Mesendoderm (in vitro differentiated cells): ENCODE measurements at regions not wholly inside any gene's neighbourhood (a gene's known extent, or its start where the extent isn't known, plus 50 kb on each side); places are given as distances from the start of the nearest gene placed in this dataset.

ENCODE experiments used
- DNase-seq: peaks from one replicate; pipeline ENCODE4 v3.0.0; 2013
- H2AK5ac ChIP-seq: 2 replicates; pipeline ENCODE4 v1.6.1; 2013; ENCODE audit warnings: low read length, inconsistent platforms
- H2BK120ac ChIP-seq: 2 replicates; pipeline ENCODE4 v1.6.1; 2013; ENCODE audit warnings: low read depth, mild to moderate bottlenecking, low read length, moderate library complexity, mixed read lengths
- H2BK15ac ChIP-seq: replicated peaks from 2 replicates; pipeline ENCODE4 v1.6.1; 2013; ENCODE audit warnings: low read depth, mild to moderate bottlenecking, moderate library complexity
- H2BK5ac ChIP-seq: 2 replicates; pipeline ENCODE4 v1.6.1; 2013; ENCODE audit warnings: low read length, inconsistent platforms
- H3K18ac ChIP-seq: 2 replicates; pipeline ENCODE4 v1.6.1; 2013; ENCODE audit warnings: mild to moderate bottlenecking, low read length, mixed read lengths
- H3K23ac ChIP-seq: one replicate; pipeline ENCODE4 v1.6.1; 2013; ENCODE audit warnings: low read length
- H3K27ac ChIP-seq: 2 replicates; pipeline ENCODE4 v1.5.1; 2013; ENCODE audit warnings: low read depth, mild to moderate bottlenecking, inconsistent platforms, low read length, moderate library complexity
- H3K27me3 ChIP-seq: 2 replicates; pipeline ENCODE4 v1.6.1; 2013; ENCODE audit warnings: low read length, control low read depth, mild to moderate bottlenecking, inconsistent platforms; ENCODE audit not compliant: insufficient read depth, poor library complexity
- H3K36me3 ChIP-seq: 2 replicates; pipeline ENCODE4 v1.6.1; 2013; ENCODE audit warnings: low read length, inconsistent platforms; ENCODE audit not compliant: control insufficient read depth, insufficient read depth
- H3K4ac ChIP-seq: one replicate; pipeline ENCODE4 v1.6.1; 2013; ENCODE audit warnings: low read depth, mild to moderate bottlenecking, low read length, moderate library complexity
- H3K4me1 ChIP-seq: 2 replicates; pipeline ENCODE4 v1.6.1; 2013; ENCODE audit warnings: low read depth, low read length, inconsistent platforms; ENCODE audit not compliant: control insufficient read depth
- H3K4me2 ChIP-seq: 2 replicates; pipeline ENCODE4 v1.6.1; 2013; ENCODE audit warnings: low read length
- H3K4me3 ChIP-seq: 2 replicates; pipeline ENCODE4 v1.5.1; 2013; ENCODE audit warnings: mild to moderate bottlenecking, low read length
- H3K56ac ChIP-seq: one replicate; pipeline ENCODE4 v1.6.1; 2013; ENCODE audit warnings: low read length
- H3K79me1 ChIP-seq: 2 replicates; pipeline ENCODE4 v1.6.1; 2013; ENCODE audit warnings: low read length, inconsistent platforms
- H3K79me2 ChIP-seq: 2 replicates; pipeline ENCODE4 v1.6.1; 2013; ENCODE audit warnings: mild to moderate bottlenecking, low read length; ENCODE audit not compliant: control insufficient read depth, insufficient read depth
- H3K9ac ChIP-seq: 2 replicates; pipeline ENCODE4 v1.6.1; 2013; ENCODE audit warnings: low read length, inconsistent platforms
- H4K5ac ChIP-seq: one replicate; pipeline ENCODE4 v1.6.1; 2013; ENCODE audit warnings: low read length
- H4K8ac ChIP-seq: one replicate; pipeline ENCODE4 v1.6.1; 2013; ENCODE audit warnings: low read depth, mild to moderate bottlenecking, control low read depth, low read length, moderate library complexity
- WGBS: extraction: QIAGEN DNeasy Blood & Tissue Kit; methylation state at CpG from one replicate; pipeline ENCODE4 v1.1.7; 2013; ENCODE audit warnings: low lambda C conversion rate, missing lambda C conversion rate; ENCODE audit not compliant: insufficient coverage; ENCODE audit errors: extremely low coverage; 5-methylcytosine and 5-hydroxymethylcytosine counted together

DNA sequence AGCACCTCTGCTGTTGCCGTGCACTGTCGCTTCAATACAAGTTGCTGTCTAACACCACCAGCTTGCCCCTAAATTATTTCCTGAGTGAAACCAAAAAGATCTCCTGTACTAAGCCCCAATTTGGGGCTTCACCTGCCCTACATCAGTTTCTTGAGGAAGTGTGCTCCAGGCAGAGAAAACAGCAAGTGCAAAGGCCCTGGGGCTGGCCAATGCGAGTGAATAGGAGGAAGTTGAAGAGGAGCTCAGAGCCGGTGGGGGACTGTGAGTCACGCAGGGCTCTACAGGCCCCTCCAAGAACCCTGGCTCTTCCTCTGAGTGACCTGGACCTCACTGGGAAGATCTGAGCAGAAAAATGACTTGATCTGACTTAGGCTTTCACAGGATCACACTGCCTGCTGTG is 117.2 kb downstream of the IPO8 start:
- H3K18ac ChIP-seq: no peak overlapping the region
- no peak overlapping the region for H3K23ac ChIP-seq
- no peak overlapping the region for H4K8ac ChIP-seq
- H3K27ac ChIP-seq: no peak overlapping the region
- H2BK120ac ChIP-seq: no peak overlapping the region
- no peak overlapping the region for H3K4me3 ChIP-seq
- no peaks in the 10 kb centered on the region for H3K27me3 ChIP-seq
- no CpG with 5 or more reads among the region's 5 CpGs for WGBS
- H3K36me3 ChIP-seq: no peaks in the 10 kb centered on the region
- no peaks in the 10 kb centered on the region for H3K4me1 ChIP-seq
- no peak for DNase-seq
- no peak overlapping the region for H2BK15ac ChIP-seq
- no peak overlapping the region for H3K9ac ChIP-seq
- H3K79me1 ChIP-seq: no peaks in the 10 kb centered on the region
- H2AK5ac ChIP-seq: no peak overlapping the region
- H4K5ac ChIP-seq: no peak overlapping the region
- no peaks in the 10 kb centered on the region for H3K79me2 ChIP-seq
- no peak overlapping the region for H3K4ac ChIP-seq
- H3K4me2 ChIP-seq: no peak overlapping the region
- no peak overlapping the region for H3K56ac ChIP-seq
- H2BK5ac ChIP-seq: no peak overlapping the region

DNA sequence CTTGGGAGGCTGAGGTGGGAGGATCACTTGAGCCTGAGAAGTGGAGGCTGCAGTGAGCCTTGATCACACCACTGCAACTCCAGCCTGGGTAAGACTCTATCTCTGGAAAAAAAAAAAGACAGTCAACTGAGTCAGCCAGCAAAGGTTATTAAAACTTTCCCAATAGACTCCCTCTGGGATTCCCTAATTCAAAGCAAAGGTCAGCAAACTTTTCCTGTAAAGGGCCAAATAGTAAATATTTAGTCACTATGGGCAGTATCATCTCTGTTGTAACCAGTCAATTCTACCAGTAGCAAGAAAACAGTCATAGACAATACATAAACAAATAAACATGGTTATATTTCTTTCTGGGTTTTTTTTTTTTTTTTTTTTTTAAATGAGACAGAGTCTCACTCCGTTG is 122.5 kb downstream of the IPO8 start:
- Histone ChIP-seq H3K79me2 (no peaks in the 10 kb centered on the region), H4K5ac (no peak overlapping the region), H3K4ac (no peak overlapping the region), H3K4me2 (no peak overlapping the region), H3K36me3 (no peaks in the 10 kb centered on the region), H3K9ac (no peak overlapping the region), H3K79me1 (no peaks in the 10 kb centered on the region), H2BK15ac (no peak overlapping the region), H2AK5ac (no peak overlapping the region), H2BK120ac (no peak overlapping the region), H3K4me3 (no peak overlapping the region), H3K23ac (no peak overlapping the region), H3K4me1 (no peaks in the 10 kb centered on the region), H4K8ac (no peak overlapping the region), H3K56ac (no peak overlapping the region), H3K27ac (no peak overlapping the region), H3K18ac (no peak overlapping the region), H2BK5ac (no peak overlapping the region), H3K27me3 (no peaks in the 10 kb centered on the region)
- no peak for DNase-seq
- no CpG with 5 or more reads among the region's 1 CpG for WGBS

DNA sequence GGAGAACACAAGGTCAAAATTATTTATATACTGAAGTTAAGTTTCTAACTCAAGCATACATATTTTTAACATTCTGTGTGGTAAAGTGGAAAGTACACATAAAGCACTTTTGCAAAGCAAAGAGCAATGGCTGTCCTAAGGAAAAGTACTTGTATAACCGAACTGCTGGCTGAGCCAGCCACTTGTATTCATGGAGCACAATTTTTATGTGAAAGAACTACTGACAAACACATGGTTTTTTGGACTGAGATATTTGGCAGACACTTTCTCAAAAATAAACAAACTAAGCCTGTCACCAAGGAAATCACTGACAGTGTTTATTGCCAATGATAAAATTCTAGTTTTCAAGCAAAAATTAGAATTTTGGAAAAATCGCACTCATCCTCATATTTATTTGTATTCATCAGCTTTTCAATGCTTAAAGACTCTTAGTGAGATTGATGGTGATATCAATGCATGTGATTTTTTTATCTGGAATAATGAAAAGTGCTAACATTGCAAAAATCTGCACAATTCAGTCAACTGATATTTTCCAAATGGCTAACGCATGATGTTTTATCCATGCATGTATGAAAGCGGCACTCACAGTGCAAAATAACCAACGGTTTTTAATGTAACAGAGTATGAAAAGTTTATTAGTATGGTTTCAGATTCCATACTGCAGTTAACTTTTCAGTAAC is 125.3 kb downstream of the IPO8 start:
- no peaks in the 10 kb centered on the region for H3K36me3 ChIP-seq
- no peak overlapping the region for H3K4me2 ChIP-seq
- H3K4ac ChIP-seq: no peak overlapping the region
- no peak overlapping the region for H2AK5ac ChIP-seq
- no peak overlapping the region for H3K56ac ChIP-seq
- H3K18ac ChIP-seq: no peak overlapping the region
- H3K79me1 ChIP-seq: no peaks in the 10 kb centered on the region
- no peaks in the 10 kb centered on the region for H3K27me3 ChIP-seq
- H4K8ac ChIP-seq: no peak overlapping the region
- no peak overlapping the region for H3K23ac ChIP-seq
- no peak overlapping the region for H2BK120ac ChIP-seq
- no CpG with 5 or more reads among the region's 5 CpGs for WGBS
- H4K5ac ChIP-seq: no peak overlapping the region
- no peak overlapping the region for H2BK15ac ChIP-seq
- no peaks in the 10 kb centered on the region for H3K79me2 ChIP-seq
- no peak for DNase-seq
- no peaks in the 10 kb centered on the region for H3K4me1 ChIP-seq
- no peak overlapping the region for H2BK5ac ChIP-seq
- no peak overlapping the region for H3K4me3 ChIP-seq
- no peak overlapping the region for H3K9ac ChIP-seq
- H3K27ac ChIP-seq: no peak overlapping the region

DNA sequence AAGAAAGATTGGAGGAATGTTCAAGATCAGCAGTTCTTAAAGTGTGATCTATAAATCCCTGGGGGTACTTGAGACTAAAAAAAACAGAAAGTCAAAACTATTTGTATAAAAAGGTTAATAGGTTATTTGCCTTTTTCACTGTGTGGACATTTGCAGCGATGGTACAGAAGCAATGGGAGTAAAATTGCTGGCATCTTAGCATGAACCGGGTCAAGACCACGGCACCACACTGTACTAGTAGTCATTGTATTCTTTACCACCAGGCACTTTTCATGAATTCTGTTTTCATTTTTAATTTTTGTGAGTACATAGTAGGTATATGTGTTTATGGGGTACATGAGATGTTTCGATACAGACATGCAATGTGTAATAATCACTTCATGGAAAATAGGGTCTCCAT is 126.2 kb downstream of the IPO8 start:
- Histone ChIP-seq H3K27ac (no peak overlapping the region), H3K79me2 (no peaks in the 10 kb centered on the region), H2BK5ac (no peak overlapping the region), H2BK15ac (no peak overlapping the region), H2BK120ac (no peak overlapping the region), H3K4me1 (no peaks in the 10 kb centered on the region), H3K23ac (no peak overlapping the region), H3K27me3 (no peaks in the 10 kb centered on the region), H3K79me1 (no peaks in the 10 kb centered on the region), H4K5ac (no peak overlapping the region), H3K18ac (no peak overlapping the region), H3K4me3 (no peak overlapping the region), H3K4me2 (no peak overlapping the region), H3K36me3 (no peaks in the 10 kb centered on the region), H3K4ac (no peak overlapping the region), H3K56ac (no peak overlapping the region), H3K9ac (no peak overlapping the region), H2AK5ac (no peak overlapping the region), H4K8ac (no peak overlapping the region)
- WGBS: no CpG with 5 or more reads among the region's 4 CpGs
- DNase-seq: no peak

DNA sequence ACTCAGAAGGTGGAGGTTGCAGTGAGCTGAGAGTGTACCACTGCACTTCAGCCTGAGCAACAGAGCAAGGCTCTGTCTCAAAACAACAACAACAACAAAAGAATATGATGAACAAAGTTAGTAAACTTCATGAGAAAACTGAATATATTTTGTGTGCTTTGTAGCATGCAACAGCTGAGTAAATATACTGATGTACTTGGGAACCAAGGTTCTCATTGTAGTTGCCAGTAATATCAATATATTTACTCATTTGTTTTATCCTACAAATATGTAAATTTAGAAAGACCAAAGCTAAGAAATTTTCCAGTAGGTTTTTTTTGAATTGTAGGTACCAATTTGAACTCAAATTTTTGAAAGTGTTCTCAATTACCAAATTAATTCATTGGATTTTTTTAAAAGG is 127.2 kb downstream of the IPO8 start:
- no peak for DNase-seq
- Histone ChIP-seq H3K56ac (no peak overlapping the region), H3K27ac (no peak overlapping the region), H3K27me3 (no peaks in the 10 kb centered on the region), H2BK15ac (no peak overlapping the region), H3K36me3 (no peaks in the 10 kb centered on the region), H2AK5ac (no peak overlapping the region), H3K4me1 (no peaks in the 10 kb centered on the region), H4K5ac (no peak overlapping the region), H3K79me2 (no peaks in the 10 kb centered on the region), H2BK120ac (no peak overlapping the region), H3K18ac (no peak overlapping the region), H3K4ac (no peak overlapping the region), H3K4me2 (no peak overlapping the region), H3K23ac (no peak overlapping the region), H3K9ac (no peak overlapping the region), H3K79me1 (no peaks in the 10 kb centered on the region), H2BK5ac (no peak overlapping the region), H3K4me3 (no peak overlapping the region), H4K8ac (no peak overlapping the region)

DNA sequence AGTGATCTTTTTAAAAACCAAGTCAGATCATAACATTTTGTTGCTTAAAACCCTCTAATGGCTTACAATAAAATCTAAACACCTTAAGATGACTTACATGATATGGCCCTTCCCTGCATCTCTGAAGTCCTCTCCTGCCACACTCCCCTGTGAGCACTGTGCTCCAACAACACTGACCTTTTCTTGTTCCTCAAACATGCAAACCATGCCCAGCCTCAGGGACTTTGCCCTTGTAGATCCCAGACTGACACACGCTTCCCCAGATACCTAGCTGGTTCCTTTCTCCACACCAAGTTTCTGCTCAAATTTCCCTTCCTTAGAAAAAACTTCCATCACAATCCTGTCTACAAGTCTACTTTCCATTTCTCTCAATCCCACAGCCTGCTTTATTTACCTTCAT is 128.6 kb downstream of the IPO8 start:
- Histone ChIP-seq H3K79me2 (no peaks in the 10 kb centered on the region), H3K4me2 (no peak overlapping the region), H3K4ac (no peak overlapping the region), H3K56ac (no peak overlapping the region), H4K5ac (no peak overlapping the region), H3K4me1 (no peaks in the 10 kb centered on the region), H3K9ac (no peak overlapping the region), H3K18ac (no peak overlapping the region), H3K27me3 (no peaks in the 10 kb centered on the region), H2BK5ac (no peak overlapping the region), H3K79me1 (no peaks in the 10 kb centered on the region), H3K23ac (no peak overlapping the region), H3K27ac (no peak overlapping the region), H2BK120ac (no peak overlapping the region), H3K36me3 (no peaks in the 10 kb centered on the region), H4K8ac (no peak overlapping the region), H3K4me3 (no peak overlapping the region), H2BK15ac (no peak overlapping the region), H2AK5ac (no peak overlapping the region)
- DNase-seq: no peak
- WGBS: no CpG with 5 or more reads among the region's 1 CpG
